GM18951 (cell line): ENCODE measurements at regions not wholly inside any gene's neighbourhood (a gene's known extent, or its start where the extent isn't known, plus 50 kb on each side); places are given as distances from the start of the nearest gene placed in this dataset.

ENCODE experiments used
- POLR2A ChIP-seq: IDR thresholded peaks from 4 replicates; pipeline ENCODE4 v1.6.1; 2011; ENCODE audit warnings: mild to moderate bottlenecking; ENCODE audit not compliant: insufficient read length, insufficient read depth; ENCODE audit errors: extremely low read depth
- in situ Hi-C: fragments of 300-500 bp; cut with MboI; formaldehyde crosslinking; loops from one replicate; pipeline ENCODE4 v1.12.0; 2022; ENCODE audit warnings: low sequenced_read_pairs, mixed read lengths, inconsistent platforms; ENCODE audit not compliant: unreplicated experiment

DNA sequence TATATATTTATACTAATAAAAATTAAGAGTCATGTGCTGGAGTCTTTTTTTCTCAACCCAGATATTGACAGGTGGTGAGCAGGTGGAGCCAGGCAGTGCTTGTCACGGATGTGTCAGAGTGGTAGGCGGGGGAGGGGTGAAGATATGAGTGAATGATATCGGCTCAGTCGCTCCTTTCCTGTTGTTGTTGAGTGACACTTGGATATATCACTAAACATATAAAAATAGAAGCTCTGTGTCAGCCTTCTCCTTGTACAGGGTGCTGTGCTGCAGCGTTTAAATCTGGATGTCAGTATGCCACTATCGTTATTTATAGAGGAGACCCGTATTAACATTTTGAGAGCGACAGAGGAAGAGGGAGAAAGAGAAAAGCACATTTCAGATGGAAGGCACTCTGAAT is 339.6 kb downstream of the NUF2 start:
- in situ Hi-C loops: no loop called here
- TF ChIP-seq POLR2A: no peak

DNA sequence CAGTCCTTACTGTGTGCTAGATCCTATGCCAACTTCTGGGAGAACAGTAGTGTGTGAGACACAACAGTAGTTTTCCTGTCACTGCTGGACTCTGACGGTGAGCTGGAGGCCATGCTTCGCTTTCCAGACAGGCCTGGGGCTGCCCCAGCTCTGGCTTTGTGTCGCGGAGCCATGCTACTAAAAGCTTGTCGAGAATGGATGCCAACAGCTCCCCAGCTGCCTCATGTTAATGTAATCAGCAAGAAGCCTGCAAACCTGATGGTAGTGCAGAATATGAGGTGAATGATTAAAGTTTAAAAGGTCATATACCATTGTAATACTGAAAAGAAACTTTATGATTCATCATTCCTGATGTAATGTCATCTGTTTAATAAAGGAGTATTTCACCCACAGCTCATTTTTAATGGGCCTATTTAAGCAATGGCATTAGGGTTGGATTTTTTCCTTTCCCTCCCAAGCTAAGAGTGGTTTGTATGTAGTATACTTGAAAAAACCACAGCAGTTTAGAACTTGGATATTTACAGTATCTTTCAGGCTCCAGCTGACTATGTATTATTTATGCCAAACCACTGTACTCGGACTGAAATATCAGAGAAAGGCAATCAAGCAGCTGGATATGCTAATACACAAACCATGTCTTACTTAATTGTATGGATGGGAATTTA is 343.0 kb downstream of the NUF2 start:
- in situ Hi-C loops: no loop called here
- TF ChIP-seq POLR2A: no peak

DNA sequence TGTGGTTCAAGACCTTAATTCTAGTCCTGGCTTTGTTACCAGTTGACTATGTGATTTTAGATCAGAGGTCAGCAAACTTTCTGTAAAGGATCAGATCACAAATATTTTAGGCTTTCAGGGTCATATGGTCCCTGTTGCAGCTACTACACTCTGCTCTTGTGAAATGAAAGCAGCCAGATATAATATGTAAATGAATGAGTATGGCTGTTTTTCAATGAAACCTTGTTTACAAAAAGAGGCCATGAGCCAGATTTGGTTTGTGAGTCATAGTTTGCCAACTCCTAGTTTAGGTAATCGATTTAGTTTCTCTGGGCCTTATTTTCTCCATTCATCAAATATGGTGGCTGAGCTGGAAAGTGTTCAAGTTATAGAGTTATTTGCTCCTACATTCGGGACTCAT is 346.7 kb downstream of the NUF2 start:
- no peak for TF ChIP-seq POLR2A
- in situ Hi-C loops: no loop called here

DNA sequence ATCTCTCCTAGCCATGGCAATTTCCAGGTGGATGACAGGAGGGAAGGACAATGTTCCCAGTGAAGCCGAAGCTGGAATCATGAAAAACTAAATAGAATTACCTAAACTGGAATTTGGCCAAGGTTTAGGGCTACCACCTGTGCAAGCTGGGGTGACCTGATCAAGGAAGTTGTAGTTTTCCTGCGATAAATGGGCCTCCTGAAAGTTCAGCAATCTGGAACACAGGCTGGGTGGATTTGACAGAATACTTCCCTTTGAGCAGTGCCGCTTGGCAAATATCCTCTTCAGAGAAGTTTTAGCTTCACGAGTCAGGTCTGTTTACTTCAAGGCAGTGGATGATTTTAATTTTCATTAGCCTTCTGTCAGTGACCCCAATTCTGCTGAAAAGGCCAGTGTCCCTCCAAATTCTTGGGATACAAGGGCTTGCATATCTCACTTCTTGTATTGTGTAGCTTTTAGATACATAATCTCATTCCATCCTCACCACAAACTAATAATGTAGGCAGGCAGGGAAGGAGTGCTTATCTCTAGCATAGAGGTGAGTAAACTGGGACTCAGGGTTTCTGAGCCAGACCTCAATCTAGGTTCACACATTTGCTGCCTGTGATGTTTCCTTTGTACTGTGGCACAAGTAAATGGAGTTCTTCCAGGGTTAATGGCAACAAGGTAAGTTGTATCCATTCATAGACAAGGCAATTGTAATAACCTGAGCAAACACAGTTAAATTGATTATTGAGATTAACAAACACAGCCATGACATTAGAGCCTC is 349.4 kb downstream of the NUF2 start:
- in situ Hi-C loops: no loop called here
- TF ChIP-seq POLR2A: no peak

DNA sequence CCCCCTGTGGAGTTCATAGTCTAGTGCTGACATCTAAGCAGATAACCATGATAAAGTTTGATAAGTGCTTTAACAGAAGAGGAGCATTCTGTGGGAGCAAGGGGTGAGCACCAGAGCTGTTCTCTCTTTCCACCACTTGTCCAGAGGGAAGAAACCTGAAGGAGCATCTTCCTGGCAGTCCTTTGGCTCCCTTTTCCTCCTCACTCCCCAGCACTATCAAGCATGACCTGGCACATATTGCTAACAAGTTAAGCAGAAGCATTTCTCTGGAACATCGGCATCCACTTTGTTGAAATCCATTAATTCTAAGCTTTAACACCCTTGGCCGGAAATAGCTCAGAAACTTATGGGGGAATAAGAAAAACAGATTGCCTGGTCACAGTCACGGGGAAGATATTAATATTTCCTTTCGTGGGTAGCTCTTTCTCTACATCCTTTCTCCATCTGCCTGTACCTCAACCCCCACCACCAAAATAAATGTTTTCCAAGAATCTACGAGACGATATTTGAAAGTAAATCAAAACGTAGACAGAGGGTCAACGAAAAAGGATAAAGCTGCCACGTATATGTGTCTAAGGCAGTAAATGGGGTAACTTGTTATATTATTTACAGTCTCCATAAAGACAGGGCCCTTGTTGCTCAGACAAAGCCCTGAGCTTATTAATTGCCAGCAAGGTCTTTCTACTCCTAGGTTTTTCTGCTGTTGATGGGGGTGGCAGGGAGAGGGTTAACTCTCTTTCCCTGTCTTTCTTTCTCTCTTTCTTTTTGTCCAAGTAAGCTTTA is 351.4 kb downstream of the NUF2 start:
- no peak for TF ChIP-seq POLR2A
- in situ Hi-C loops: no loop called here

DNA sequence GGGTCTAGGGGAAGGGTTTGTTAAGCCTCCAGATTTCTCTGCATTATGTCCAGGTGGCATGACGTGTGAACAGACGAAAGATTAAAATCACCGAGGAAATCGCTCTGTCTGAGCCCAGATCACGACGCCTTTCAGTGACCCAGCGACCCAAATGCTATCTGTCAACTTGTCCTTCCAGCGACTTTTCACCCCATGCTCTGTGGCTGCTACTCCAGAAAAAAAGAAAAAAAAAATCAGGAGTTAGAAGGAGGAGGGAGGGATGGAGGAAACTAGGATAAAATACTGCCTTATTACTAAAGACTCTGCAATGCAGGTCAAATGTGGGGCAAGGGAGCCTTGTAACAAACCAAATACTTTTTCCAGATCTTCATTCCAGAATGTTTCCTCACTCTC is 352.0 kb downstream of the NUF2 start:
- in situ Hi-C loops: no loop called here
- TF ChIP-seq POLR2A: no peak

DNA sequence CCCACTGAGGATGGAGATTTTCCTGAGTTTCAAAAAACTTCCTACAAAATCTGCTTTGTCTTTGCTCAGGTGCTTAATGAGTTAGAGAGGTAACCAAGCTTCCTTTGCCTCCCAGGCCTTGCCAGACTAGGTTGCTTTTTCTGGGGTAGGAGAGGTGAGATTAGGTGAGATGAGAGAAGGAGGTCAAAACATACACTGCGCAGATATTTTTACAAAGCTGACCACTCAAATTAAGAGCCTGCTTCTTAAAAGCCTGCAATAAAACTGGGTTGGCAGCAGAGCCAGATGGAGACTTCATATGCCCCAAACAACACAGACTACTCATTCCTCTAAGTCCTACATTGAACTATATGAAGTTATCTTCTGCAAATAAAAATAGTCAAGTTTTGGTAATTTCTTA is 352.5 kb downstream of the NUF2 start:
- in situ Hi-C loops: no loop called here
- no peak for TF ChIP-seq POLR2A

DNA sequence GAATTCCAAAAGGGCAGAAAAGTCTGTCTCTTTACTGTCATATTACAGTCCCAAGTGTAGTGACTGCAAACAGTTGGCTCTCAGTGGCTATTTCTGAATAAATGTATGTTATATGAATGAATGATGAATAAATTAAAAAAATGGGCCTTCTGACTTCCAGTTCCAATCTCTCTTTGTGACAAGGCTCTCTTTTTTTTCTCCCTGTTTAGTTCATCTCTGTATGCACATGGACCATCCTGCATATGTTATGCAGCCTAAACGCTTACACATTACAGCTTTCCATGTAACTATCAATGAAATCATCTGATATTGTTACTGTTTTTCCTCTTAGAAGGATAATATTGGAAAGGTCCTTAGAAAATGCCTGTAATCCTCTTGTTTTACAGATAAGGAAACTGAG is 363.0 kb downstream of the NUF2 start:
- TF ChIP-seq POLR2A: no peak
- in situ Hi-C loops: no loop called here

DNA sequence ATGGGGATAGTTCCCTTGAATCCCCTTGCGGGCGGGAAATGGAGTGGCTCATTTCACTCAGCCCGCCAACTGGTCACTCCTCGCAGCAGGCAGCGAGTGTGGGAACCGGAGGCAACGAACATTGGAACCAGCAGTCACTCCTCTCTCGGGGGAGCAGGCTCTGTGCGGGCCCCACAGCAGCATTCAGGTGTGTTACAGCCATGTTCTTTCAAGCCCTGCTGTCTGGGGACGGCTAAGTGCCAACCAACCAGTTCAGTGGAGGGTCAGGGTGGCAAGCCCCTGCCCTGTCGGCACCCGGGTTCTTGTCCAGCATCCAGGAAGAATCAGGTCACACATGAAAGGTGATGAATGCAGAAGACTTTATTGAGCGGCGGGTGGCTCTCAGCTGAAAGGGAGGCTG is 370.5 kb downstream of the NUF2 start:
- no peak for TF ChIP-seq POLR2A
- in situ Hi-C loops: no loop called here

DNA sequence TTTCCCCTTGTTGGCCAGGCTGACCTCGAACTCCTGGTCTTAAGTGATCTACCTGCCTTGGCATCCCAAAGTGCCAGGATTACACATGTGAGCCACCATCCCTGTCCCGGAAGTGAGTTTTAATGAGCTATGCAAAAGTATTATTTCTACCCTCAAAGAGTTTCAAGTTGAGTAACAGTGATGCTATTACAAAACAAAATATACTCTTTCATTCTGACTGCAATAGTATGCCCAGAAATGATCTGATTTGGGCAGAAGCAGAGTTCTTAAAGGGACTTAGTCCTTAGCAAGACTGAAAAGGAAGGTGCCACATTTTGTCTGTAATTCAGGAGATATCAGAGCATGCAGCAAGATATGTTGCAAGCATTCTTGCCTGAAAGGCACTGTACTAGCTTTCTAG is 375.4 kb downstream of the NUF2 start:
- no peak for TF ChIP-seq POLR2A
- in situ Hi-C loops: no loop called here

DNA sequence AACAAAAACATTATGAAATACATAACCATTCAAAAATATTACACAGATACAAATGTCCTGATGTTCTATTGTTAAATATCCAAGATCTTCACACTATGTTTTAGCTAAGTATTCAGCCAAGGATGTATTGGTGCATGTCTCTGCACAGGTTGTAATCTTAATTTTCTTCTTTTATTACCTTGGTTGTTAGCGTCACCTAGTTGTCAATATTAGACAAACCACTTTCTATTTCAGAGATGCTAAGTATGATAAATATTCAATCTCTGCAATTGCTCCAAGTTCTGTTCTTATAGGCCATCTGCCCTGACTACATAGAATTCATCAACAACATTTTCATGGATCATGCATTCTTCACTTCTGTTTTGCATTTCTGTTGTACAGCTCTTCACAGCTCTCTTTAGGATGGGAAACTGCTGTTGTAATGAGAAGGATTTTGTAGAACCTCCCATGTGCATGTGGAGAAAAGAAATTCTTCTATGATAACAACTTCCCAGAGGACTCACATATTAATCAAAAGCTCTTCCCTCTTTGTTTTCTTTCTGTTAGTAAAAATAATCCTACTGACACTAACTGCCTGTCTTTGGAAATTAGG is 380.1 kb downstream of the NUF2 start:
- in situ Hi-C loops: no loop called here
- TF ChIP-seq POLR2A: no peak

DNA sequence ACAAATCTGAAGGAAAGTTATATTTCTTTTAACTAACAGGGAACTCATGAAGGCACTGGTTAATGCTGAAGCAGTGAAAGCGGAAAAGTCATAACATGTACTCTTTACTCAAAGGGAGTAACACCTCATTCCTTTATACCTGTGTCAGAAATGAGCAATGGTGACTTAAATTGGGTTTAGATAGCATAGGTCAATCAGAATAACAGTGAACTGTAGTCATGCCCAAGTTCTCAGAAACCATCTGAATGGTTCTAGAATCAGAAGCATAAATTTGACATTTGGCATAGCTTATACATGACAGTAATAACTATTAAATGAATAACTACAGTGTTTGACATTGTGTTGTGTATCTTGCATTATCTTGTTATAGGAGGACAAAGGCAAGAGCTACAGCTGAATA is 382.0 kb downstream of the NUF2 start:
- TF ChIP-seq POLR2A: no peak
- in situ Hi-C loops: no loop called here

DNA sequence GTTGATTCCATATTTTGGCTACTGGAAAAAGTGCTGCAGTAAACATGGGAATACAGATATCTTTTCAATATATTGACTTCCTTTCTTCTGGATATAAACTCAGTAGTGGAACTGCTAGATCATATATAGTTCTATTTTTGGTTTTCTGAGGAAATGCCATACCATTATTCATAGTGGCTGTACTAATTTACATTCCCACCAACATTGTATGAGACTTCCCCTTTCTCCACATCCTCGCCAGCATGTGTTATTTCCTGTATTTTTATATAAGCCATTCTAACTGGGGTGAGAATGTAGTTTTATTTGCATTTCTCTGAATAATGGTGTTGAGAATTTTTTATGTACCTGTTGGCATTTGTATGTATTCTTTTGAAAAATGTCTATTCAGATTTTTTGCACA is 385.2 kb downstream of the NUF2 start:
- TF ChIP-seq POLR2A: no peak
- in situ Hi-C loops: no loop called here
